ENCODE measurements at regions not wholly inside any gene's neighbourhood (a gene's known extent, or its start where the extent isn't known, plus 50 kb on each side); places are given as distances from the start of the nearest gene placed in this dataset.
"Not testable (repeated sequence)": the region's sequence is repeated elsewhere in the genome, so short reads cannot be mapped to it uniquely, and the experiment has no call there.

DNA sequence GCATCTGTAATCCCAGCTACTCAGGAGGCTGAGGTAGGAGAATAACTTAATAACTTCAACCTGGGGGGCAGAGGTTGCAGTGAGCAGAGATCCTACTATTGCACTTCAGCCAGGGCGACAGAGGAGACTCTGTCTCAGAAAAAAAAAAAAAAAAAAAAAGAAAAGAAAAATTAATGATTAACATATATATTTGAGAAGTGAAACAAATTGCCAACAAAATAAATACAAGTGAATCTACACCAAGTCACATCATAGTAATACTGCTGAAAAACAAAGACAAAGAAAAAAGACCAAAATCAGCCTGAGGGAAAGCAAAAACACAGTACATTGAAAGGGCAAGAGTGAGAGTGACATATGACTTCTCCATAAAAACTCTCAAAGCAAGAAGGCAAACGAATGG, 123.7 kb downstream of the CASP12 start:
- Histone ChIP-seq H3K4me1 (no peaks in the 10 kb centered on the region), H2AFZ (replicated peaks) (no peak overlapping the region), H3K9ac (no peak overlapping the region), H4K20me1 (ENCODE audit: low read depth) (no peaks in the 10 kb centered on the region), H3K79me2 (ENCODE audit: low read depth) (no peaks in the 10 kb centered on the region), H3K4me3 (no peak overlapping the region), H3K9me3 (ENCODE audit: low read depth) (no peaks in the 10 kb centered on the region), H3K27me3 (no peaks in the 10 kb centered on the region), H3K36me3 (no peaks in the 10 kb centered on the region), H3K27ac (no peak overlapping the region), H3F3A (ENCODE audit: low read depth) (no peaks in the 10 kb centered on the region), H3K4me2 (no peak overlapping the region)
- H3K4me3 Mint-ChIP-seq: no peak overlapping the region
- TF ChIP-seq EZH2phosphoT487 (IDR thresholded peaks at IDR 0.05) (no peak), EZH2 (IDR thresholded peaks at IDR 0.05) (no peak)
- TF ChIP-seq, protein P1, sequence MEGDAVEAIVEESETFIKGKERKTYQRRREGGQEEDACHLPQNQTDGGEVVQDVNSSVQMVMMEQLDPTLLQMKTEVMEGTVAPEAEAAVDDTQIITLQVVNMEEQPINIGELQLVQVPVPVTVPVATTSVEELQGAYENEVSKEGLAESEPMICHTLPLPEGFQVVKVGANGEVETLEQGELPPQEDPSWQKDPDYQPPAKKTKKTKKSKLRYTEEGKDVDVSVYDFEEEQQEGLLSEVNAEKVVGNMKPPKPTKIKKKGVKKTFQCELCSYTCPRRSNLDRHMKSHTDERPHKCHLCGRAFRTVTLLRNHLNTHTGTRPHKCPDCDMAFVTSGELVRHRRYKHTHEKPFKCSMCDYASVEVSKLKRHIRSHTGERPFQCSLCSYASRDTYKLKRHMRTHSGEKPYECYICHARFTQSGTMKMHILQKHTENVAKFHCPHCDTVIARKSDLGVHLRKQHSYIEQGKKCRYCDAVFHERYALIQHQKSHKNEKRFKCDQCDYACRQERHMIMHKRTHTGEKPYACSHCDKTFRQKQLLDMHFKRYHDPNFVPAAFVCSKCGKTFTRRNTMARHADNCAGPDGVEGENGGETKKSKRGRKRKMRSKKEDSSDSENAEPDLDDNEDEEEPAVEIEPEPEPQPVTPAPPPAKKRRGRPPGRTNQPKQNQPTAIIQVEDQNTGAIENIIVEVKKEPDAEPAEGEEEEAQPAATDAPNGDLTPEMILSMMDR (IDR thresholded peaks at IDR 0.05): no peak
- H3K27me3 Mint-ChIP-seq (ENCODE audit: insufficient read depth, low read depth): no peaks in the 10 kb centered on the region
- H3K4me1 Mint-ChIP-seq: peaks cover 3% of the 10 kb centered on the region
- no peaks in the 10 kb centered on the region for H3K36me3 Mint-ChIP-seq
- no peaks in the 10 kb centered on the region for H3K9me3 Mint-ChIP-seq
- H3K27ac Mint-ChIP-seq: no peak overlapping the region
- no peak for DNase-seq (ENCODE audit: low spot score)

- Histone ChIP-seq H2AFZ (replicated peaks) (no peak overlapping the region), H3K4me1 (no peaks in the 10 kb centered on the region), H3K79me2 (ENCODE audit: low read depth) (no peaks in the 10 kb centered on the region), H3K27ac (no peak overlapping the region), H3K4me3 (no peak overlapping the region), H4K20me1 (ENCODE audit: low read depth) (no peaks in the 10 kb centered on the region), H3K4me2 (no peak overlapping the region), H3K9me3 (ENCODE audit: low read depth) (no peaks in the 10 kb centered on the region), H3K9ac (no peak overlapping the region), H3K27me3 (no peaks in the 10 kb centered on the region), H3F3A (ENCODE audit: low read depth) (no peaks in the 10 kb centered on the region), H3K36me3 (no peaks in the 10 kb centered on the region)
- Mint-ChIP-seq H3K27me3 (ENCODE audit: insufficient read depth, low read depth) (no peaks in the 10 kb centered on the region), H3K9me3 (no peaks in the 10 kb centered on the region), H3K27ac (no peak overlapping the region), H3K4me3 (no peak overlapping the region), H3K4me1 (peaks cover 3% of the 10 kb centered on the region), H3K36me3 (no peaks in the 10 kb centered on the region)
- TF ChIP-seq EZH2 (IDR thresholded peaks at IDR 0.05) (no peak), EZH2phosphoT487 (IDR thresholded peaks at IDR 0.05) (no peak)
- TF ChIP-seq, protein P1 (IDR thresholded peaks at IDR 0.05): no peak
- no peak for DNase-seq (ENCODE audit: low spot score)
These were observed 125.4 kb downstream of the CASP12 start for GRCh38 chr11:104772806-104773241.

- Histone ChIP-seq H3K79me2 (ENCODE audit: low read depth) (no peaks in the 10 kb centered on the region), H3K4me3 (no peak overlapping the region), H3K9me3 (ENCODE audit: low read depth) (no peaks in the 10 kb centered on the region), H4K20me1 (ENCODE audit: low read depth) (no peaks in the 10 kb centered on the region), H3F3A (ENCODE audit: low read depth) (no peaks in the 10 kb centered on the region), H3K36me3 (no peaks in the 10 kb centered on the region), H3K27me3 (no peaks in the 10 kb centered on the region), H3K4me2 (no peak overlapping the region), H3K4me1 (no peaks in the 10 kb centered on the region), H2AFZ (replicated peaks) (no peak overlapping the region), H3K27ac (no peak overlapping the region), H3K9ac (no peak overlapping the region)
- H3K36me3 Mint-ChIP-seq: no peaks in the 10 kb centered on the region
- H3K27ac Mint-ChIP-seq: no peak overlapping the region
- TF ChIP-seq, protein P1 (IDR thresholded peaks at IDR 0.05): no peak
- TF ChIP-seq EZH2phosphoT487 (IDR thresholded peaks at IDR 0.05) (no peak), EZH2 (IDR thresholded peaks at IDR 0.05) (no peak)
- no peak overlapping the region for H3K4me3 Mint-ChIP-seq
- H3K4me1 Mint-ChIP-seq: peaks cover 3% of the 10 kb centered on the region
- H3K9me3 Mint-ChIP-seq: no peaks in the 10 kb centered on the region
- H3K27me3 Mint-ChIP-seq (ENCODE audit: insufficient read depth, low read depth): no peaks in the 10 kb centered on the region
- DNase-seq (ENCODE audit: low spot score): no peak
These were observed 126.5 kb downstream of the CASP12 start for GRCh38 chr11:104771763-104772162.

GRCh38 chr11:104771046-104771445, 127.2 kb downstream of the CASP12 start:
- H3K27ac ChIP-seq; H3K36me3 Mint-ChIP-seq; H3K4me1 Mint-ChIP-seq; H3K4me3 ChIP-seq; H4K20me1 ChIP-seq (ENCODE audit: low read depth); H3K4me2 ChIP-seq; H3K27ac Mint-ChIP-seq; H3F3A ChIP-seq (ENCODE audit: low read depth); H3K79me2 ChIP-seq (ENCODE audit: low read depth); H3K4me3 Mint-ChIP-seq; H3K36me3 ChIP-seq; H3K4me1 ChIP-seq; H3K27me3 ChIP-seq; H3K9me3 Mint-ChIP-seq; H2AFZ ChIP-seq (replicated peaks); H3K9ac ChIP-seq; DNase-seq (ENCODE audit: low spot score); H3K9me3 ChIP-seq (ENCODE audit: low read depth); H3K27me3 Mint-ChIP-seq (ENCODE audit: insufficient read depth, low read depth): not testable (repeated sequence)
